GM12892 (cell line): ENCODE measurements at regions not wholly inside any gene's neighbourhood (a gene's known extent, or its start where the extent isn't known, plus 50 kb on each side); places are given as distances from the start of the nearest gene placed in this dataset.

ENCODE experiments used
- POLR2A ChIP-seq: IDR thresholded peaks from 2 replicates; pipeline ENCODE4 v1.6.1; 2011; ENCODE audit warnings: low read depth, low read length, control low read depth
- POLR2AphosphoS5 ChIP-seq: IDR thresholded peaks from 2 replicates; pipeline ENCODE4 v1.6.1; 2011; ENCODE audit warnings: low read depth, low read length, control low read depth
- TAF1 ChIP-seq: IDR thresholded peaks from 2 replicates; pipeline ENCODE4 v1.6.1; 2011; ENCODE audit warnings: low read depth, mild to moderate bottlenecking, control low read depth, low read length, borderline replicate concordance

- no peak for TF ChIP-seq POLR2AphosphoS5
- no peak for TF ChIP-seq POLR2A
- TF ChIP-seq TAF1 = no peak
Observed at GRCh38 chr1:195763907-195764374, 844.3 kb downstream of the KCNT2 start.
